Prostate gland (tissue), 2 donors: ENCODE measurements at regions not wholly inside any gene's neighbourhood (a gene's known extent, or its start where the extent isn't known, plus 50 kb on each side); places are given as distances from the start of the nearest gene placed in this dataset.
"Not testable (repeated sequence)": the region's sequence is repeated elsewhere in the genome, so short reads cannot be mapped to it uniquely, and the experiment has no call there.

Experiments used
- DNase-seq: peaks from one replicate; pipeline ENCODE4 v3.0.0-alpha.2; 2019; ENCODE audit warnings: low spot score
- H3K27ac ChIP-seq, 2 donors: fragments of 200-600 bp; sonication (generic); 2 replicates each; pipeline ENCODE4 v1.5.1; 2017 to 2019
- H3K27me3 ChIP-seq: fragments of 200-600 bp; sonication (generic); replicated peaks from 2 replicates; pipeline ENCODE4 v1.5.1; 2019; ENCODE audit not compliant: insufficient read depth
- H3K36me3 ChIP-seq, 2 donors: fragments of 200-600 bp; sonication (generic); 1 replicate in 1 of 2; 2 replicates in 1 of 2; pipeline versions ENCODE4 v1.5.1 to v1.8.1; 2017 to 2019
- H3K4me1 ChIP-seq: fragments of 200-600 bp; sonication (generic); replicated peaks from 2 replicates; pipeline ENCODE4 v1.5.1; 2019
- H3K4me3 ChIP-seq, 2 donors: fragments of 200-600 bp; sonication (generic); 2 replicates each; pipeline ENCODE4 v1.5.1; 2017 to 2019
- H3K9me3 ChIP-seq: fragments of 200-600 bp; sonication (generic); 2 replicates; pipeline ENCODE4 v1.5.1; 2017
- POLR2A ChIP-seq: fragments of 450-650 bp; IDR thresholded peaks from one replicate; pipeline ENCODE4 v1.6.1; 2016; ENCODE audit warnings: antibody characterized with exemption, mild to moderate bottlenecking
- POLR2AphosphoS5 ChIP-seq: sonication (generic); formaldehyde crosslinking; IDR thresholded peaks from one replicate; pipeline ENCODE4 v1.6.1; 2017; ENCODE audit warnings: antibody characterized with exemption
- WGBS: methylation state at CpG from one replicate; pipeline ENCODE4 v1.1.5; 2018; 5-methylcytosine and 5-hydroxymethylcytosine counted together
- intact Hi-C: fragments of 100-400 bp; cut with DNase I; formaldehyde crosslinking; loops from one replicate; pipeline ENCODE4 v1.14.2; 2022
- TF ChIP-seq, protein P1 (sequence below), 4 experiments: fragments of 200-600 bp in 2 of 4; fragments of 450-650 bp in 2 of 4; sonication (generic) in 2 of 4; IDR thresholded peaks; 1 replicate in 3 of 4; 2 replicates in 1 of 4; pipeline ENCODE4 v1.5.1; 2016 to 2019; ENCODE audit warnings: antibody characterized with exemption in 4 of 4, mild to moderate bottlenecking in 2 of 4, moderate library complexity in 2 of 4

DNA sequence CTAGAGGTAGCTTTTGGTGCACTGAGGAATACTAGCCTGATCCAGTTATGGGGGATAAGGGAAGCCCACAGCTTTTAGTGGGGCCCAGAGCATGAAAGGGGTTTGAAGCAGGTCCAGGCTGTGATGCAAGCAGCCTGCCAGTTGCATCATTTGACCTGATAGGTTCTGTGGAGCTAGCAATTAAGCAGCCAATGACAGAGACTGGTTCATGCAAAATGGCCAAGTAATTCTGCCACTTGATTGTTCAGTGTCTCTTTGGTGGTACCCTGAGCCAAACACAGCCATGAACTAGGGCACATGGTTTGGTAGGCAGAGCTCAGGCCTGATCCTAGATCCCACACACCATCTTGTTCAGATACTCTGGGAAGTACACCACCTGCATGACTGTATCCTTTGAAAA is 91.0 kb upstream of the PRR23C start:
- Histone ChIP-seq H3K9me3 (no peaks in the 10 kb centered on the region), H3K4me3 (no peak overlapping the region), H3K27me3 (no peaks in the 10 kb centered on the region), H3K4me1 (no peaks in the 10 kb centered on the region), H3K27ac (no peak overlapping the region), H3K36me3 (no peaks in the 10 kb centered on the region)
- intact Hi-C loops = no loop called here
- DNase-seq = no peak
- TF ChIP-seq, protein P1, sequence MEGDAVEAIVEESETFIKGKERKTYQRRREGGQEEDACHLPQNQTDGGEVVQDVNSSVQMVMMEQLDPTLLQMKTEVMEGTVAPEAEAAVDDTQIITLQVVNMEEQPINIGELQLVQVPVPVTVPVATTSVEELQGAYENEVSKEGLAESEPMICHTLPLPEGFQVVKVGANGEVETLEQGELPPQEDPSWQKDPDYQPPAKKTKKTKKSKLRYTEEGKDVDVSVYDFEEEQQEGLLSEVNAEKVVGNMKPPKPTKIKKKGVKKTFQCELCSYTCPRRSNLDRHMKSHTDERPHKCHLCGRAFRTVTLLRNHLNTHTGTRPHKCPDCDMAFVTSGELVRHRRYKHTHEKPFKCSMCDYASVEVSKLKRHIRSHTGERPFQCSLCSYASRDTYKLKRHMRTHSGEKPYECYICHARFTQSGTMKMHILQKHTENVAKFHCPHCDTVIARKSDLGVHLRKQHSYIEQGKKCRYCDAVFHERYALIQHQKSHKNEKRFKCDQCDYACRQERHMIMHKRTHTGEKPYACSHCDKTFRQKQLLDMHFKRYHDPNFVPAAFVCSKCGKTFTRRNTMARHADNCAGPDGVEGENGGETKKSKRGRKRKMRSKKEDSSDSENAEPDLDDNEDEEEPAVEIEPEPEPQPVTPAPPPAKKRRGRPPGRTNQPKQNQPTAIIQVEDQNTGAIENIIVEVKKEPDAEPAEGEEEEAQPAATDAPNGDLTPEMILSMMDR (IDR thresholded peaks at IDR 0.05) = no peak
- TF ChIP-seq POLR2A (no peak), POLR2AphosphoS5 (no peak)

GRCh38 chr3:139136469-139137202 is 91.9 kb upstream of the PRR23C start:
- H3K36me3 ChIP-seq = no peaks in the 10 kb centered on the region
- TF ChIP-seq POLR2A (no peak), POLR2AphosphoS5 (no peak)
- TF ChIP-seq, protein P1 (IDR thresholded peaks at IDR 0.05) = no peak
- H3K9me3 ChIP-seq = no peaks in the 10 kb centered on the region
- no peak for DNase-seq
- no peak overlapping the region for H3K27ac ChIP-seq
- intact Hi-C loops = no loop called here
- H3K27me3 ChIP-seq = no peaks in the 10 kb centered on the region
- H3K4me1 ChIP-seq = no peaks in the 10 kb centered on the region
- 39% methylated on average over 7 of the region's 7 CpGs for WGBS
- no peak overlapping the region for H3K4me3 ChIP-seq

- Histone ChIP-seq H3K4me1 (no peaks in the 10 kb centered on the region), H3K9me3 (no peaks in the 10 kb centered on the region), H3K27ac (no peak overlapping the region), H3K27me3 (no peaks in the 10 kb centered on the region), H3K36me3 (no peaks in the 10 kb centered on the region), H3K4me3 (no peak overlapping the region)
- no peak for DNase-seq
- no peak for TF ChIP-seq POLR2AphosphoS5
- intact Hi-C loops = no loop called here
These were observed 95.9 kb upstream of the PRR23C start for GRCh38 chr3:139140553-139140952.

DNA sequence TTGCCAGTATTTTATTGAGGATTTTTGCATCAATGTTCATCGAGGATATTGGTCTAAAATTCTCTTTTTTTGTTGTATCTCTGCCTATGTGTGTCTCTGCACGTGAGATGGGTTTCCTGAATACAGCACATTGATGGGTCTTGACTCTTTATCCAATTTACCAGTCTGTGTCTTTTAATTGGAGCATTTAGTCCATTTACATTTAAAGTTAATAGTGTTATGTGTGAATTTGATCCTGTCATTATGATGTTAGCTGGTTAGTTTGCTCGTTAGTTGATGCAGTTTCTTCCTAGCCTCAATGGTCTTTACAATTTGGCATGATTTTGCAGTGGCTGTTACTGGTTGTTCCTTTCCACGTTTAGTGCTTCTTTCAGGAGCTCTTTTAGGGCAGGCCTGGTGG is 101.3 kb upstream of the PRR23C start:
- DNase-seq, H3K27me3 ChIP-seq, H3K36me3 ChIP-seq, intact Hi-C loops, H3K4me1 ChIP-seq, H3K4me3 ChIP-seq, H3K9me3 ChIP-seq, H3K27ac ChIP-seq: not testable (repeated sequence)
- WGBS = 85% methylated on average over 4 of the region's 4 CpGs

DNA sequence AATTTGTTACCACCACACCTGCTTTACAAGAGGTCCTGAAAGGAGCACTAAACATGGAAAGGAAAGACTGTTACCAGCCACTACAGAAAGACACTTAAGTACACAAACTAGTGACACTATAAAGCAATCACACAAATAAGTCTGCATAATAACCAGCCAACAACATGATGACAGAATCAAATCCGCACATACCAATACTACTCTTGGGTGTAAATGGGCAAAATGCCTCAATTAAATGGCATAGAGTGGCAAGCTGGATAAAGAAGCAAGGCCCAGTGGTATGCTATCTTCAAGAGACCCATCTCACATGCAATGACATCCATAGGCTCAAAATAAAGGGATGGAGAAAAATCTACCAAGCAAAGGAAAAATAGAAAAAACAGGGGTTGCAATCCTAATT is 106.8 kb upstream of the PRR23C start:
- no peak overlapping the region for H3K27ac ChIP-seq
- intact Hi-C loops = no loop called here
- H3K27me3 ChIP-seq = no peaks in the 10 kb centered on the region
- H3K4me3 ChIP-seq = no peak overlapping the region
- no peaks in the 10 kb centered on the region for H3K9me3 ChIP-seq
- no peak for DNase-seq
- no peaks in the 10 kb centered on the region for H3K4me1 ChIP-seq
- WGBS = 91% methylated on average over 1 of the region's 1 CpG
- H3K36me3 ChIP-seq = no peaks in the 10 kb centered on the region
- no peak for TF ChIP-seq POLR2AphosphoS5
- no peak for TF ChIP-seq POLR2A
- TF ChIP-seq, protein P1 (IDR thresholded peaks at IDR 0.05) = no peak

DNA sequence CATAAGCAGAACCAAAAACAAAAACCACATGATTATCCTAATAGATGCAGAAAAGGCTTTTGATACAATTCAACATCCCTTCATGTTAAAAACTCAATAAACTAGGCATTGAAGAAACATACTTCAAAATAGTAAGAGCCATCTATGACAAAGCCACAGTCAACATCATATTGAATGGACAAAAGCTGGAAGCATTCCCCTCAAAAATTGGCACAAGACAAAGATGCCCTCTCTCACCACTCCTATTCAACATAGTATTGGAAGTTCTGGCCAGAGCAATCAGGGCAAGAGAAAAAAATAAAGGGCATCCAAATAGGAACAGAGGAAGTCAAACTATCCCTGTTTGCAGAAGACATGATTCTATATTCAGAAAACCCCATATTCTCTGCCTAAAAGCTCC is 108.7 kb upstream of the PRR23C start:
- H3K4me1 ChIP-seq, H3K27ac ChIP-seq, intact Hi-C loops: not testable (repeated sequence)

More for the DNA sequence above, 108.7 kb upstream of the PRR23C start:
- not testable (repeated sequence) for H3K36me3 ChIP-seq, DNase-seq, H3K4me3 ChIP-seq, H3K9me3 ChIP-seq, H3K27me3 ChIP-seq
